ENCODE measurements at regions not wholly inside any gene's neighbourhood (a gene's known extent, or its start where the extent isn't known, plus 50 kb on each side); places are given as distances from the start of the nearest gene placed in this dataset.

GRCh38 chr5:5711592-5711991 is 289.1 kb downstream of the ICE1 start:
- no peak for DNase-seq

GRCh38 chr5:5711112-5711511 is 288.6 kb downstream of the ICE1 start:
- DNase-seq = no peak

GRCh38 chr5:5710471-5710870 is 288.0 kb downstream of the ICE1 start:
- DNase-seq = no peak

- no peak for DNase-seq
Observed at GRCh38 chr5:5708367-5708919, 286.0 kb downstream of the ICE1 start.

- DNase-seq = no peak
Observed at GRCh38 chr5:5705010-5705409, 282.5 kb downstream of the ICE1 start.

GRCh38 chr5:5704352-5704751 is 281.9 kb downstream of the ICE1 start:
- no peak for DNase-seq

- DNase-seq = no peak
Observed at GRCh38 chr5:5702934-5703333, 280.5 kb downstream of the ICE1 start.

GRCh38 chr5:5700549-5700948 is 278.1 kb downstream of the ICE1 start:
- DNase-seq = no peak

- no peak for DNase-seq
Observed at GRCh38 chr5:5699062-5699461, 276.6 kb downstream of the ICE1 start.

- no peak for DNase-seq
Observed at GRCh38 chr5:5695266-5695665, 272.8 kb downstream of the ICE1 start.

- DNase-seq = no peak
Observed at GRCh38 chr5:5688925-5689310, 266.4 kb downstream of the ICE1 start.

- no peak for DNase-seq
Observed at GRCh38 chr5:5688194-5688924, 265.9 kb downstream of the ICE1 start.

- no peak for DNase-seq
Observed at GRCh38 chr5:5687113-5687512, 264.6 kb downstream of the ICE1 start.

GRCh38 chr5:5686356-5686755 is 263.9 kb downstream of the ICE1 start:
- no peak for DNase-seq

- DNase-seq = no peak
Observed at GRCh38 chr5:5685737-5686136, 263.3 kb downstream of the ICE1 start.

- DNase-seq = no peak
Observed at GRCh38 chr5:5683174-5683573, 260.7 kb downstream of the ICE1 start.

- DNase-seq = no peak
Observed at GRCh38 chr5:5678909-5679308, 256.4 kb downstream of the ICE1 start.

GRCh38 chr5:5677738-5678137 is 255.3 kb downstream of the ICE1 start:
- no peak for DNase-seq

- DNase-seq = no peak
Observed at GRCh38 chr5:5676218-5676617, 253.7 kb downstream of the ICE1 start.

GRCh38 chr5:5675511-5675910 is 253.0 kb downstream of the ICE1 start:
- no peak for DNase-seq

GRCh38 chr5:5671823-5672222 is 249.3 kb downstream of the ICE1 start:
- no peak for DNase-seq

GRCh38 chr5:5667136-5667554 is 244.7 kb downstream of the ICE1 start:
- no peak for DNase-seq

- no peak for DNase-seq
Observed at GRCh38 chr5:5666369-5666768, 243.9 kb downstream of the ICE1 start.

- DNase-seq = no peak
Observed at GRCh38 chr5:5666076-5666365, 243.5 kb downstream of the ICE1 start.

Measured in CD4-positive, alpha-beta T cell treated with Interleukin-17A for 1 hour (primary cell).